ENCODE measurements at regions not wholly inside any gene's neighbourhood (a gene's known extent, or its start where the extent isn't known, plus 50 kb on each side); places are given as distances from the start of the nearest gene placed in this dataset.

DNA sequence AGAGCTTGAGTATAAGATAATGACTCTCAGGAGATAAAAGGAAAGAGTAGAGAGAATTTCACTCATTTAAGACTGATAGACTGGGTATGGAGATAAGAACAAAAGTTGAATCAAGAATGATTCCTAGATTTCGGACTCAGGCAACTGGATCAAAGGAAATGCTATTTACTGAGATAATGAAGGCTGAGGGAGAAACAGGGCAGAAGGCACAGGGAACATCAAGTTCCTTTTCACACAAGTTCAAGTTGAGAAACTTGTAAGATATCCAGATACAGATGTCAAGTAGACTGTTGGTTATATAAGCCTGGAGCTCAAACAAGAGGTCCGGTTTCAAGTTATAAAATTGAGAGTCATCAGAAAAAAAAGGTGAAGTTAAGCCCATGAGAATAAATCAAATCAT lies 360.8 kb downstream of the TNS1 start (continued):
- TF ChIP-seq, protein P1, sequence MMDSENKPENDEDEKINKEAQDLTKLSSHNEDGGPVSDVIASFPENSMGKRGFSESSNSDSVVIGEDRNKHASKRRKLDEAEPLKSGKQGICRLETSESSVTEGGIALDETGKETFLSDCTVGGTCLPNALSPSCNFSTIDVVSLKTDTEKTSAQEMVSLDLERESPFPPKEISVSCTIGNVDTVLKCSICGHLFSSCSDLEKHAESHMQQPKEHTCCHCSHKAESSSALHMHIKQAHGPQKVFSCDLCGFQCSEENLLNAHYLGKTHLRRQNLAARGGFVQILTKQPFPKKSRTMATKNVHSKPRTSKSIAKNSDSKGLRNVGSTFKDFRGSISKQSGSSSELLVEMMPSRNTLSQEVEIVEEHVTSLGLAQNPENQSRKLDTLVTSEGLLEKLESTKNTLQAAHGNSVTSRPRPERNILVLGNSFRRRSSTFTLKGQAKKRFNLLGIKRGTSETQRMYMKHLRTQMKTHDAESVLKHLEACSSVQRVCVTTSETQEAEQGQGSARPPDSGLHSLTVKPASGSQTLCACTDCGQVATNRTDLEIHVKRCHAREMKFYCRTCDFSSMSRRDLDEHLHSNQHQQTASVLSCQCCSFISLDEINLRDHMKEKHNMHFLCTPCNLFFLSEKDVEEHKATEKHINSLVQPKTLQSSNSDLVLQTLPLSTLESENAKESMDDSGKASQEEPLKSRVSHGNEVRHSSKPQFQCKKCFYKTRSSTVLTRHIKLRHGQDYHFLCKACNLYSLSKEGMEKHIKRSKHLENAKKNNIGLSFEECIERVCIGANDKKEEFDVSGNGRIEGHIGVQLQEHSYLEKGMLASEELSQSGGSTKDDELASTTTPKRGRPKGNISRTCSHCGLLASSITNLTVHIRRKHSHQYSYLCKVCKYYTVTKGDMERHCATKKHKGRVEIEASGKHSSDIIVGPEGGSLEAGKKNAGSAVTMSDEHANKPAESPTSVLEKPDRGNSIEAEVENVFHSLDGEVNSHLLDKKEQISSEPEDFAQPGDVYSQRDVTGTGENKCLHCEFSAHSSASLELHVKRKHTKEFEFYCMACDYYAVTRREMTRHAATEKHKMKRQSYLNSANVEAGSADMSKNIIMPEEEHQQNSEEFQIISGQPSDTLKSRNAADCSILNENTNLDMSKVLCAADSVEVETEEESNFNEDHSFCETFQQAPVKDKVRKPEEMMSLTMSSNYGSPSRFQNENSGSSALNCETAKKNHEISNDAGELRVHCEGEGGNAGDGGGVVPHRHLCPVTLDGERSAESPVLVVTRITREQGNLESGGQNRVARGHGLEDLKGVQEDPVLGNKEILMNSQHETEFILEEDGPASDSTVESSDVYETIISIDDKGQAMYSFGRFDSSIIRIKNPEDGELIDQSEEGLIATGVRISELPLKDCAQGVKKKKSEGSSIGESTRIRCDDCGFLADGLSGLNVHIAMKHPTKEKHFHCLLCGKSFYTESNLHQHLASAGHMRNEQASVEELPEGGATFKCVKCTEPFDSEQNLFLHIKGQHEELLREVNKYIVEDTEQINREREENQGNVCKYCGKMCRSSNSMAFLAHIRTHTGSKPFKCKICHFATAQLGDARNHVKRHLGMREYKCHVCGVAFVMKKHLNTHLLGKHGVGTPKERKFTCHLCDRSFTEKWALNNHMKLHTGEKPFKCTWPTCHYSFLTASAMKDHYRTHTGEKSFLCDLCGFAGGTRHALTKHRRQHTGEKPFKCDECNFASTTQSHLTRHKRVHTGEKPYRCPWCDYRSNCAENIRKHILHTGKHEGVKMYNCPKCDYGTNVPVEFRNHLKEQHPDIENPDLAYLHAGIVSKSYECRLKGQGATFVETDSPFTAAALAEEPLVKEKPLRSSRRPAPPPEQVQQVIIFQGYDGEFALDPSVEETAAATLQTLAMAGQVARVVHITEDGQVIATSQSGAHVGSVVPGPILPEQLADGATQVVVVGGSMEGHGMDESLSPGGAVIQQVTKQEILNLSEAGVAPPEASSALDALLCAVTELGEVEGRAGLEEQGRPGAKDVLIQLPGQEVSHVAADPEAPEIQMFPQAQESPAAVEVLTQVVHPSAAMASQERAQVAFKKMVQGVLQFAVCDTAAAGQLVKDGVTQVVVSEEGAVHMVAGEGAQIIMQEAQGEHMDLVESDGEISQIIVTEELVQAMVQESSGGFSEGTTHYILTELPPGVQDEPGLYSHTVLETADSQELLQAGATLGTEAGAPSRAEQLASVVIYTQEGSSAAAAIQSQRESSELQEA (CRISPR knock-in tag; IDR thresholded peaks at IDR 0.05; ENCODE audit: not compliant biosample characterization), result no peak
- TF ChIP-seq, protein P2, sequence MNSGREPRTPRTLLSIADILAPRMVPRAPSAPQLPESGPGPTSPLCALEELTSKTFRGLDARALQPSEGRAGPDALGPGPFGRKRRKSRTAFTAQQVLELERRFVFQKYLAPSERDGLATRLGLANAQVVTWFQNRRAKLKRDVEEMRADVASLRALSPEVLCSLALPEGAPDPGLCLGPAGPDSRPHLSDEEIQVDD (CRISPR knock-in tag; IDR thresholded peaks at IDR 0.05; ENCODE audit: borderline replicate concordance), result no peak
- TF ChIP-seq KDM4B (CRISPR knock-in tag; IDR thresholded peaks at IDR 0.05), result no peak
- TF ChIP-seq, protein P3, sequence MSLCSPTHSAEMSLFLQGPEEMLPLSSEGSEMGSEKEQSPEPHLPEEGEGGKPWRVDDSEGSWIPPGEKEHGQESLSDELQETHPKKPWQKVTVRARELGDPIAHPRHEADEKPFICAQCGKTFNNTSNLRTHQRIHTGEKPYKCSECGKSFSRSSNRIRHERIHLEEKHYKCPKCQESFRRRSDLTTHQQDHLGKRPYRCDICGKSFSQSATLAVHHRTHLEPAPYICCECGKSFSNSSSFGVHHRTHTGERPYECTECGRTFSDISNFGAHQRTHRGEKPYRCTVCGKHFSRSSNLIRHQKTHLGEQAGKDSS (CRISPR knock-in tag; IDR thresholded peaks at IDR 0.05; ENCODE audit: borderline replicate concordance, low read depth), result no peak
- TF ChIP-seq ZNF674 (CRISPR knock-in tag; IDR thresholded peaks at IDR 0.05; ENCODE audit: low read depth), result no peak
- no peak for TF ChIP-seq ZNF333 (CRISPR knock-in tag; IDR thresholded peaks at IDR 0.05; ENCODE audit: borderline replicate concordance)
- no peak for TF ChIP-seq KLF15 (CRISPR knock-in tag; IDR thresholded peaks at IDR 0.05; ENCODE audit: borderline replicate concordance)
- TF ChIP-seq ONECUT2 (CRISPR knock-in tag; IDR thresholded peaks at IDR 0.05), result no peak
- no peak for TF ChIP-seq POLR2G (IDR thresholded peaks at IDR 0.05; ENCODE audit: low read depth, low read length)
- no peak for TF ChIP-seq ZFAT (CRISPR knock-in tag; conservative IDR thresholded peaks at IDR 0.05)
